ENCODE measurements at regions not wholly inside any gene's neighbourhood (a gene's known extent, or its start where the extent isn't known, plus 50 kb on each side); places are given as distances from the start of the nearest gene placed in this dataset.

- DNase-seq: no peak
Observed at GRCh38 chr4:96193061-96193460, 353.2 kb downstream of the PDHA2 start.

GRCh38 chr4:96194993-96195392, 355.1 kb downstream of the PDHA2 start:
- DNase-seq: no peak

GRCh38 chr4:96205143-96205936, 365.4 kb downstream of the PDHA2 start:
- DNase-seq: no peak

GRCh38 chr4:96227515-96227914, 387.6 kb downstream of the PDHA2 start:
- no peak for DNase-seq

- no peak for DNase-seq
Observed at GRCh38 chr4:96228463-96228862, 388.6 kb downstream of the PDHA2 start.

- DNase-seq: no peak
Observed at GRCh38 chr4:96240041-96240440, 400.1 kb downstream of the PDHA2 start.

- no peak for DNase-seq
Observed at GRCh38 chr4:96241819-96242218, 401.9 kb downstream of the PDHA2 start.

- DNase-seq: no peak
Observed at GRCh38 chr4:96247096-96247495, 407.2 kb downstream of the PDHA2 start.

GRCh38 chr4:96248225-96248624, 408.3 kb downstream of the PDHA2 start:
- DNase-seq: no peak

- no peak for DNase-seq
Observed at GRCh38 chr4:96260064-96260682, 420.3 kb downstream of the PDHA2 start.

- no peak for DNase-seq
Observed at GRCh38 chr4:96262057-96262456, 422.2 kb downstream of the PDHA2 start.

GRCh38 chr4:96263291-96263690, 423.4 kb downstream of the PDHA2 start:
- DNase-seq: no peak

GRCh38 chr4:96264941-96265463, 425.1 kb downstream of the PDHA2 start:
- DNase-seq: no peak

- DNase-seq: no peak
Observed at GRCh38 chr4:96293806-96294205, 453.9 kb downstream of the PDHA2 start.

- no peak for DNase-seq
Observed at GRCh38 chr4:96295143-96295741, 455.3 kb downstream of the PDHA2 start.

- DNase-seq: no peak
Observed at GRCh38 chr4:96301715-96302114, 461.8 kb downstream of the PDHA2 start.

GRCh38 chr4:96305030-96305429, 465.1 kb downstream of the PDHA2 start:
- no peak for DNase-seq

- DNase-seq: no peak
Observed at GRCh38 chr4:96312046-96312685, 472.3 kb downstream of the PDHA2 start.

GRCh38 chr4:96315815-96316214, 475.9 kb downstream of the PDHA2 start:
- DNase-seq: no peak

- no peak for DNase-seq
Observed at GRCh38 chr4:96316776-96317175, 476.9 kb downstream of the PDHA2 start.

GRCh38 chr4:96317891-96318290, 478.0 kb downstream of the PDHA2 start:
- DNase-seq: no peak

GRCh38 chr4:96326846-96327245, 487.0 kb downstream of the PDHA2 start:
- no peak for DNase-seq

GRCh38 chr4:96342196-96342595, 502.3 kb downstream of the PDHA2 start:
- DNase-seq: no peak
